Vagina (tissue), 2 donors: ENCODE measurements at regions not wholly inside any gene's neighbourhood (a gene's known extent, or its start where the extent isn't known, plus 50 kb on each side); places are given as distances from the start of the nearest gene placed in this dataset.
"Not testable (repeated sequence)": the region's sequence is repeated elsewhere in the genome, so short reads cannot be mapped to it uniquely, and the experiment has no call there.

ENCODE experiments used
- DNase-seq, 2 donors: peaks; one replicate each; pipeline ENCODE4 v3.0.0-alpha.2; 2017; ENCODE audit errors: extremely low spot score in 2 of 2
- H3K27ac ChIP-seq: fragments of 200-600 bp; sonication (generic); one replicate; pipeline ENCODE4 v1.5.1; 2019
- H3K27me3 ChIP-seq: fragments of 200-600 bp; sonication (generic); one replicate; pipeline ENCODE4 v1.5.1; 2019
- H3K36me3 ChIP-seq, 2 donors: fragments of 200-600 bp; sonication (generic); one replicate each; pipeline ENCODE4 v1.5.1; 2017 to 2019
- H3K4me1 ChIP-seq: fragments of 200-600 bp; sonication (generic); one replicate; pipeline ENCODE4 v1.5.1; 2019
- H3K4me3 ChIP-seq, 2 donors: fragments of 200-600 bp; sonication (generic); 1 replicate in 1 of 2; 2 replicates in 1 of 2; pipeline ENCODE4 v1.5.1; 2016 to 2019
- H3K9me3 ChIP-seq: fragments of 200-600 bp; sonication (generic); one replicate; pipeline ENCODE4 v1.5.1; 2019
- CTCF ChIP-seq, 3 experiments: fragments of 450-650 bp in 2 of 3; fragments of 200-600 bp in 1 of 3; sonication (generic) in 1 of 3; IDR thresholded peaks; one replicate each; pipeline ENCODE4 v1.5.1; 2017 to 2019; ENCODE audit warnings: antibody characterized with exemption in 3 of 3, mild to moderate bottlenecking in 2 of 3, moderate library complexity in 2 of 3
- POLR2A ChIP-seq, 2 donors: fragments of 450-650 bp; IDR thresholded peaks; one replicate each; pipeline ENCODE4 v1.6.1; 2017; ENCODE audit warnings: antibody characterized with exemption in 2 of 2, mild to moderate bottlenecking in 2 of 2, moderate library complexity in 2 of 2
- POLR2AphosphoS5 ChIP-seq, 2 donors: sonication (generic); formaldehyde crosslinking; IDR thresholded peaks; one replicate each; pipeline ENCODE4 v1.9.0; 2017; ENCODE audit warnings: antibody characterized with exemption in 2 of 2, mild to moderate bottlenecking in 2 of 2, low read depth in 1 of 2; ENCODE audit not compliant: insufficient read depth in 1 of 2
- intact Hi-C: fragments of 100-400 bp; cut with DNase I; formaldehyde crosslinking; loops from one replicate; pipeline ENCODE4 v1.15.1; 2023

DNA sequence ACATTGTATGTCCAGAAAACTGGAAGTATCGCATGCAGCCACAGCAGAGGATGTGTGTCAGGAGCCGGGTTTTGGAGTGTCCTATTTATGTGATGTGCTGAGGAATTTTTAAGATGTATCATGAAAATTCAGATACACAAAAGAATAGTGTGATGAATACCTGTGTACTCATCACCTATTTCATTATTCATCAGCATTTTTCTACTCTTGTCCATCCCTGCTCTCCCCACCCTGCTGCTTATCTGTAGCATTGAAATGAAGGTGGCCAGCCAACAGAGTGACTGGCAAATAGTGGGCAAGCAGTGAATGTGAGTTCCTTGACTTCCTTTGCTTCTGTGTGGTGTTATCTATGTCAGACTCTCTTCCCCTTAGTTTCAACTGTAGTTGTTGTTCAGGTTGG lies 108.7 kb upstream of the NUTM2F start:
- intact Hi-C loops, H3K9me3 ChIP-seq, H3K27me3 ChIP-seq, H3K36me3 ChIP-seq, H3K4me1 ChIP-seq, H3K4me3 ChIP-seq, DNase-seq, H3K27ac ChIP-seq: not testable (repeated sequence)

- H3K9me3 ChIP-seq, H3K36me3 ChIP-seq, DNase-seq, intact Hi-C loops, H3K27me3 ChIP-seq, H3K4me1 ChIP-seq, H3K27ac ChIP-seq, H3K4me3 ChIP-seq: not testable (repeated sequence)
Measured at GRCh38 chr9:94438336-94438735, 109.9 kb upstream of the NUTM2F start.

- H3K4me1 ChIP-seq, intact Hi-C loops, H3K36me3 ChIP-seq: not testable (repeated sequence)
Measured at GRCh38 chr9:94441146-94441545, 112.7 kb upstream of the NUTM2F start.

GRCh38 chr9:94441796-94442195 lies 113.1 kb upstream of the PCAT7 start:
- Histone ChIP-seq H3K27me3 (no peaks in the 10 kb centered on the region), H3K27ac (no peak overlapping the region), H3K36me3 (peaks cover 0 to 8% of the 10 kb centered on the region in 2 donors), H3K4me1 (no peaks in the 10 kb centered on the region), H3K9me3 (no peaks in the 10 kb centered on the region), H3K4me3 (no peak overlapping the region)
- no peak for DNase-seq
- intact Hi-C loops, result no loop called here
- no peak for TF ChIP-seq POLR2A (IDR thresholded peaks at IDR 0.05)
- no peak for TF ChIP-seq CTCF (IDR thresholded peaks at IDR 0.05)
- TF ChIP-seq POLR2AphosphoS5 (IDR thresholded peaks at IDR 0.05; ENCODE audit: insufficient read depth in 1 of 2, low read depth in 1 of 2), result no peak

More at GRCh38 chr9:94441146-94441545, 112.7 kb upstream of the NUTM2F start:
- H3K27ac ChIP-seq, H3K4me3 ChIP-seq, H3K27me3 ChIP-seq, DNase-seq, H3K9me3 ChIP-seq: not testable (repeated sequence)

DNA sequence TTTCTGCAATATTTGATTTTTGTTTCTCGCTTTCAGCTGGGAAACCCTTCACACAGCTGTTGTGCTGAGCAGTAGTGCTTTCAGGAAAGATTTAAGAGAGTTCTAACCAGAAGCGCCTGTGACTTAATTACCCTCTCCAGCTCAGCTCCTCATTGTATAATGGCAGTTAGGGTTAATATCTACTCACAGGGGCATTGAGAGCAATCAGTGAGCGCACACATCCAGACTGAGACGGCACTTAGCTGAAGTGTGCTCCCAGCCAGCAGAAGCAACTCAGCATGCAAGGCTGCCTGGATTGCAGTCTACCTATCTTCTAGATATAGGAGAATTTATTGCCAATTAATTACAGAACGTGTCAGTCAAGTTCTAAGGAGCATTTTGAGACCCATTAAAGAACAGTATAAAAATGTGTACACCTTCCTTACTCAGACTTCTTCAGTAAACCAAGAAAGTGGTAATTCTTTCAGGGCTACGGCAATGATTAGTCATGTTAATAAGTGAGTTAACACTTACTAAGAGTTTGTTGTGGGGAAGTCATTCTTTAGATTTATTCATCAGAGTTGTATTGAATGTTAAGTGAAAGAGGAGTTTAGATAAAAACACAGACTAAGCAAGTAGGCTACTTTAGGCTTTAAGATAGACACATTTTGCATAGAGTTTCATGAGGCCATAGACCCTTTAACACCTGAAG lies 111.7 kb upstream of the PCAT7 start:
- no peaks in the 10 kb centered on the region for H3K27me3 ChIP-seq
- peaks cover 0 to 22% of the 10 kb centered on the region in 2 donors for H3K36me3 ChIP-seq
- intact Hi-C loops, result no loop called here
- TF ChIP-seq POLR2A (IDR thresholded peaks at IDR 0.05) (no peak), CTCF (IDR thresholded peaks at IDR 0.05) (no peak), POLR2AphosphoS5 (IDR thresholded peaks at IDR 0.05; ENCODE audit: insufficient read depth in 1 of 2, low read depth in 1 of 2) (no peak)
- H3K27ac ChIP-seq, result no peak overlapping the region
- no peaks in the 10 kb centered on the region for H3K4me1 ChIP-seq
- no peaks in the 10 kb centered on the region for H3K9me3 ChIP-seq
- H3K4me3 ChIP-seq, result no peak overlapping the region
- DNase-seq, result no peak

- DNase-seq, result no peak
- H3K36me3 ChIP-seq, result peaks cover 0 to 41% of the 10 kb centered on the region in 2 donors
- no peak overlapping the region for H3K27ac ChIP-seq
- no peaks in the 10 kb centered on the region for H3K9me3 ChIP-seq
- no peaks in the 10 kb centered on the region for H3K27me3 ChIP-seq
- no peak overlapping the region for H3K4me3 ChIP-seq
- H3K4me1 ChIP-seq, result no peaks in the 10 kb centered on the region
- no peak for TF ChIP-seq POLR2AphosphoS5 (IDR thresholded peaks at IDR 0.05; ENCODE audit: insufficient read depth in 1 of 2, low read depth in 1 of 2)
- no peak for TF ChIP-seq POLR2A (IDR thresholded peaks at IDR 0.05)
- no peak for TF ChIP-seq CTCF (IDR thresholded peaks at IDR 0.05)
- intact Hi-C loops, result no loop called here
Measured at GRCh38 chr9:94445863-94446262, 109.0 kb upstream of the PCAT7 start.
